AG10803 (cell line): ENCODE measurements at regions not wholly inside any gene's neighbourhood (a gene's known extent, or its start where the extent isn't known, plus 50 kb on each side); places are given as distances from the start of the nearest gene placed in this dataset.

Source experiments
- DNase-seq: peaks from one replicate; pipeline ENCODE4 v3.0.0; 2010; ENCODE audit warnings: low read depth
- H3K4me3 ChIP-seq: 2 replicates; pipeline ENCODE4 v1.5.1; 2011; ENCODE audit warnings: mild to moderate bottlenecking, low read length, control low read depth
- TF ChIP-seq, protein P1 (sequence below): conservative IDR thresholded peaks from 2 replicates; pipeline ENCODE4 v1.5.1; 2011; ENCODE audit warnings: mild to moderate bottlenecking, low read length, control low read depth, inconsistent platforms

DNA sequence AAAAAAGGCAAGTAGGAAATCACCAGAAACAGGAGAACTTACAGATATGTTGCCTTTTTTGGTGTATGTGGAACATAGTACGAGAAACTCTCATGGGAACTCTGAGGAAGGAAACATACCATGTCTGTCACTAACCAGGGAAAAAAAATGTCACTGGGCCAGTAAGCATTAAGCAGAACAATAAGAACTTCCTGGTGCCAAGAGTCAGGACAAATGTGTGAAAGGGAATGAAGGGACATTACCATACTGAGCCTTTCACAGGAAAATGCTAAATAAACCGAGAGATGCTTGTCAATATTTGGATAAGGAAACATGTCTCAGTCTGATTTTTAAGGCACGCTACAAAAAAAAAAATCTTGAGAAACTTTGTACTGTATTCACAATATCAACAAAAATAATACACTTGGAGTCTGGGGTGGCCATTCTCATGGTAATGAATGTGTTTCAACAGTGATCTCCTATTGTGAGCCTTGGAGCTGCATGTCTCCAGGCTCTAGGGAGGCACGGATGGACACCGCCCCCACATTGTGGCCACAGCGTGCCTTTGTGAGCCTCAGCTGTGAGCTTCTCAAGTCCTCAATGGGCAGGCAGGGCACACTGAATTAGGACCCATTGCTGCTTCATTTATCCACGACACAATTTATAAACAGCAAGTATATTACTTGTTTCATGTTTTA lies 113.0 kb upstream of the ARGLU1 start:
- H3K4me3 ChIP-seq, result no peak overlapping the region
- TF ChIP-seq, protein P1, sequence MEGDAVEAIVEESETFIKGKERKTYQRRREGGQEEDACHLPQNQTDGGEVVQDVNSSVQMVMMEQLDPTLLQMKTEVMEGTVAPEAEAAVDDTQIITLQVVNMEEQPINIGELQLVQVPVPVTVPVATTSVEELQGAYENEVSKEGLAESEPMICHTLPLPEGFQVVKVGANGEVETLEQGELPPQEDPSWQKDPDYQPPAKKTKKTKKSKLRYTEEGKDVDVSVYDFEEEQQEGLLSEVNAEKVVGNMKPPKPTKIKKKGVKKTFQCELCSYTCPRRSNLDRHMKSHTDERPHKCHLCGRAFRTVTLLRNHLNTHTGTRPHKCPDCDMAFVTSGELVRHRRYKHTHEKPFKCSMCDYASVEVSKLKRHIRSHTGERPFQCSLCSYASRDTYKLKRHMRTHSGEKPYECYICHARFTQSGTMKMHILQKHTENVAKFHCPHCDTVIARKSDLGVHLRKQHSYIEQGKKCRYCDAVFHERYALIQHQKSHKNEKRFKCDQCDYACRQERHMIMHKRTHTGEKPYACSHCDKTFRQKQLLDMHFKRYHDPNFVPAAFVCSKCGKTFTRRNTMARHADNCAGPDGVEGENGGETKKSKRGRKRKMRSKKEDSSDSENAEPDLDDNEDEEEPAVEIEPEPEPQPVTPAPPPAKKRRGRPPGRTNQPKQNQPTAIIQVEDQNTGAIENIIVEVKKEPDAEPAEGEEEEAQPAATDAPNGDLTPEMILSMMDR, result no peak
- DNase-seq, result no peak

DNA sequence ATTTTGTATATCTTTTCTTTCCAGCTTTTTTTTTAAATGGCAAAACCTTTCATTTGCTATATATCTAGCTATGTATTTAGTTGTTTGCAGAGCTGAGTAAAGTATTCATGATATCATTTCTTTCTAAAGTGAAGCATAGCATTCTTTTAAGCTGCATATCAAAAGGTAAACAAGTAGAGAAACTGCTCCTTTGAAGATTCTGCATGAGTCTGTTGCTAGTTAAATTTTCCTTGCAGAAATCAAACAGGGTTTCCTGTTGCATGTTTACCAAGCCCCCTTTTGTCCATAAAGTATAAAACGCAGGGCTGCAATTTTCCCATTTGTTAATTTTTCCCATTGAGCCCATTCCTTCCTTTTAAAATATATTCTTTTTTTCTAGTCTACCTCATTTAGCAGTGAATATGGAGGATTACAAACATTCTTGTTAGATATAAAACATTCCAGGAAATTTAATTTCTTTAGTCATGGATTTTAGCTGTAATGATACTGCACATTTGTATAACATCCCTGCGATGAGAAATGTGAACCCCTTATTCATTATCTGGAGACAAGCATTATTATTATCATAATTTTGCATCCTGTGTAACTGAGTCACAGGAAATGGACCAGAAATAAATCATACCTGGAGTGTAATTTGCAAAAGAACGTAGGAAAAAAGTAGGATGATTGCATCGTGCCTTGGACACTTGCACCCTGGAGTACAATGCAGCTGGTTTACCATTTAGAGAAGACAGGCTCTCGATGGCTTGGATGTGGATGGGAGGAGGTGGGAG lies 110.9 kb upstream of the ARGLU1 start:
- TF ChIP-seq, protein P1, result no peak

DNA sequence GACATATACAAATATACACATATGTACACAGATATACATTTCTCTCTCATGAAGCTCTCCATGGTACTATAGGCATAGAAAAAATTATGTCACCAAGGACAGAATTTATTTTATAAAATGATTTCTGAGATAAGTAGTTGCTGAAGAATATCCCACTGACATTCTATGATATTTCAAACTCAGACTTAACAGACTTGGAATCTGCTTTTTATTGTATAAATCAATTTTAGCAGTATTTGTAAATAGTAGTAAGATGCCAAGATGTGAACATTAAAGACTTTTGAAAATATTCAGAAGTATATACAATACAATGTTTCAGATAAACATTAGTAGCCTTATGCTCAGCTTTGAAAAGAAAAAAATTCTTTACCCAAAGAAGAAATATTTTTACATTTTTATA lies 107.4 kb upstream of the ARGLU1 start:
- TF ChIP-seq, protein P1, result no peak
- no peak overlapping the region for H3K4me3 ChIP-seq
- no peak for DNase-seq

More for the DNA sequence above, 110.9 kb upstream of the ARGLU1 start:
- no peak for DNase-seq
- H3K4me3 ChIP-seq, result no peak overlapping the region

DNA sequence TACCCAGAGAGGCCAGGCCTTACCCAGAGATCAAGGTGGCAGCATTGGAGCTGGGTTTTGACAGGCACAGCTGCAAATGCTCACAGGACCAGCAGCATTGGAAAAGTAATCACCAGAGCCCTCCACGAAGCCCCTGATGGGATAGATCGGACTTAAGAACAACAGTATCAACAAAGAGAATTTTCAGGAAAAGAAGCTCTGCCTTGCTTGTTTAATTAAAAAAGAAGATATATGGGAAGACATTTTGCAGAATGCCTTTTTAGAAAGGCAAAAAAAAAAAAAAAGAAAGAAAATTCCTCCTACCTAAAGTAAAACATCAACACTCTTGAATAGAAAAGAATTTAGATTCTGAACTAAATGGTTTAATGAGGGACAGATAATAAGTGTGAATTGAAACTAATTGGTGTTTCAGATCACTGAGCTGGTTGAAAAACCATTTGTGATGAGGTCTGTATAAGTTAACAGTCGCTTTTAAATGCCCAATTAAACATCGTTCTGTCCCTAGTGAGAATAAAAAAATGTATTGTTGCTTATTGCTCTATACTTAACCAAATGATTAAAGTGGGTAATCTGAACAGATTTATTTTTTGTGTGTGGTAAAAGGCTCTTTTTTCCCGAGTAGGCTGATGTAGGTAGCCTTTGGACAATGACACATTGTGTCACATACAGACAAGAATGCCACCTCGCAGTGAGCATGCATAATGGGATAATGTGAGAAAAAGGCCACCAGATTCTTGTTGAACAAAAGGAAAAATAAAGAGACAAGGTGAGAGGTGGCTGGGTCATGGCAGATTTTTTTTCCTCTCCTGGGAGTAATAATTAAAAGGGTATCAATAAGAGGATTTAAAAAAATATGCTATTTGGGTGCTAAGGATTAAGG lies 93.0 kb upstream of the ARGLU1 start:
- TF ChIP-seq, protein P1, result no peak
- DNase-seq, result no peak
- H3K4me3 ChIP-seq, result no peak overlapping the region

DNA sequence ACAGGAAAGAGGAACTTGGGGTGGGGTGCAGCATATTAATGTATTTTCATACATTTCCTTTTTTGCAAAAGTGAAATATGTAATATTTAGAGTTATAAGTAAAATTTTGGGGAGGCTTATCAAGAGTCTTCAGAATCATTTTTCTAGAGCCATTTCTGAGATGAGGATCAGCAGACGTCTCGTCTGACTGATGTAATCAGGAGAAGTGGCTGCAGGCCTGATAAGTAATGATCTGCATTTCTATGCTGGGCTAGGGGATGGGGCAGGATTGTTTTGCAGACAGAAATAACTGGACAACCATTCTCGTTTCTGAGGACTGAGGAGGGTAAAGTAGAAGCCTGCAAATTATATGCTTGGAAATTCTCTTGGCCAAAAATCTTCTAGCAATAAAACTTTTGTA lies 89.2 kb upstream of the ARGLU1 start:
- DNase-seq, result no peak

DNA sequence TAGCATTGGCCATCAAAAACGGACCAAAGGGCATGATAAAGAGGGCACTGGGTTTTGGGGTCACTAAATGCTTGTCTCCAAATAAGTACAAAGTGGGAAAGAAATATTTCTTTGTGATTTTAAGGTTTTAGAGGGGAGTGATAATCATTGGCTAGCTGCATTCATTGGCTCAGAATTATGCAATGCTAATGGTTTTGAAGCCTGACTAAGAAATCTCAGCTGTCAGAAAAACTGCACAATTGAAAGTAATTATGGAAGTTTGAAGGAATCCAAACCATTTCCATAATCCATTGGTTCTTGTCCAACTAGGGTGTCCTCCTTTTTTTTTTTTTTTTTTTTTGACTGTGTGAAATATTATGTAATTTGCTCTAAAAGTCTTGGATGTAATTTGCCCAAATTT lies 88.2 kb upstream of the ARGLU1 start:
- no peak for DNase-seq
- TF ChIP-seq, protein P1, result no peak
- no peak overlapping the region for H3K4me3 ChIP-seq

More for the DNA sequence above, 89.2 kb upstream of the ARGLU1 start:
- TF ChIP-seq, protein P1, result no peak
- H3K4me3 ChIP-seq, result no peak overlapping the region
